GM23338 (cell line): ENCODE measurements at regions not wholly inside any gene's neighbourhood (a gene's known extent, or its start where the extent isn't known, plus 50 kb on each side); places are given as distances from the start of the nearest gene placed in this dataset.

Source experiments
- ATAC-seq: fragments of 200-7000 bp; cut with Tn5 transposase; 3 replicates; pipeline ENCODE4 v1.9.1; 2020
- DNase-seq: peaks from one replicate; pipeline ENCODE4 v3.0.0-alpha.2; 2015; ENCODE audit warnings: low spot score
- H2AFZ ChIP-seq: fragments of 200-600 bp; sonication (generic); 2 replicates; pipeline ENCODE4 v1.8.0; 2016; ENCODE audit warnings: antibody characterized with exemption, mild to moderate bottlenecking, moderate library complexity
- H3F3A ChIP-seq: fragments of 200-600 bp; sonication (generic); replicated peaks from 2 replicates; pipeline ENCODE4 v1.8.0; 2017; ENCODE audit warnings: antibody characterized with exemption, mixed run types, low read depth
- H3K27ac ChIP-seq: fragments of 200-600 bp; sonication (generic); 2 replicates; pipeline ENCODE4 v1.6.1; 2016; ENCODE audit warnings: low read depth
- H3K27me3 ChIP-seq: fragments of 200-600 bp; sonication (generic); 2 replicates; pipeline ENCODE4 v1.8.0; 2016; ENCODE audit warnings: mild to moderate bottlenecking, mixed run types, moderate library complexity; ENCODE audit not compliant: insufficient read depth
- H3K36me3 ChIP-seq: fragments of 200-600 bp; sonication (generic); 2 replicates; pipeline ENCODE4 v1.8.0; 2016; ENCODE audit warnings: mild to moderate bottlenecking; ENCODE audit not compliant: insufficient read depth
- H3K4me1 ChIP-seq: fragments of 200-600 bp; sonication (generic); 2 replicates; pipeline ENCODE4 v1.8.0; 2016; ENCODE audit warnings: mild to moderate bottlenecking, moderate library complexity; ENCODE audit not compliant: insufficient read depth
- H3K4me2 ChIP-seq: fragments of 200-600 bp; sonication (generic); 2 replicates; pipeline ENCODE4 v1.7.1; 2017; ENCODE audit warnings: mixed run types
- H3K4me3 ChIP-seq: fragments of 200-600 bp; sonication (generic); 2 replicates; pipeline ENCODE4 v1.6.1; 2016; ENCODE audit warnings: mixed run types
- H3K79me2 ChIP-seq: fragments of 200-600 bp; sonication (generic); replicated peaks from 2 replicates; pipeline ENCODE4 v1.8.0; 2017; ENCODE audit warnings: mild to moderate bottlenecking; ENCODE audit not compliant: insufficient read depth
- H3K9me2 ChIP-seq: fragments of 200-600 bp; sonication (generic); 2 replicates; pipeline ENCODE4 v1.8.0; 2017; ENCODE audit not compliant: insufficient read depth
- H4K20me1 ChIP-seq: fragments of 200-600 bp; sonication (generic); replicated peaks from 2 replicates; pipeline ENCODE4 v1.8.0; 2017; ENCODE audit warnings: mild to moderate bottlenecking; ENCODE audit not compliant: insufficient read depth
- H3K27ac Mint-ChIP-seq: 2 replicates; pipeline ENCODE4 v1.8.0; 2020; ENCODE audit warnings: inconsistent platforms, mild to moderate bottlenecking, moderate library complexity, mixed read lengths
- H3K27me3 Mint-ChIP-seq: 3 replicates; pipeline ENCODE4 v1.8.0; 2022; ENCODE audit warnings: low read depth, mild to moderate bottlenecking, moderate library complexity, mixed read lengths, inconsistent platforms; ENCODE audit not compliant: insufficient read depth, poor library complexity
- H3K36me3 Mint-ChIP-seq: 3 replicates; pipeline ENCODE4 v1.8.0; 2021; ENCODE audit warnings: low read depth, mild to moderate bottlenecking, inconsistent platforms, moderate library complexity, mixed read lengths
- H3K4me1 Mint-ChIP-seq: 3 replicates; pipeline ENCODE4 v1.8.0; 2020; ENCODE audit warnings: mild to moderate bottlenecking, inconsistent platforms, mixed read lengths
- H3K4me3 Mint-ChIP-seq: 3 replicates; pipeline ENCODE4 v1.8.0; 2021; ENCODE audit warnings: moderate library complexity, mild to moderate bottlenecking, inconsistent platforms, mixed read lengths
- H3K9me3 Mint-ChIP-seq: 3 replicates; pipeline ENCODE4 v1.8.0; 2020; ENCODE audit warnings: moderate library complexity, mild to moderate bottlenecking, inconsistent platforms, mixed read lengths
- CREB1 ChIP-seq: fragments of 250-450 bp; sonication (Bioruptor Pico); IDR thresholded peaks from 2 replicates; pipeline ENCODE4 v1.5.0; 2020; ENCODE audit warnings: low read depth, mild to moderate bottlenecking, moderate library complexity
- EZH2phosphoT487 ChIP-seq: fragments of 200-600 bp; sonication (generic); IDR thresholded peaks from one replicate; pipeline ENCODE4 v1.8.1; 2018; ENCODE audit warnings: antibody characterized with exemption; ENCODE audit not compliant: unreplicated experiment
- JUNB ChIP-seq: IDR thresholded peaks from one replicate; pipeline ENCODE4 v1.6.1; 2016; ENCODE audit warnings: antibody characterized with exemption; ENCODE audit not compliant: unreplicated experiment
- NANOG ChIP-seq: IDR thresholded peaks from 2 replicates; pipeline ENCODE4 v1.6.1; 2016; ENCODE audit warnings: antibody characterized with exemption, borderline replicate concordance
- ZNF331 ChIP-seq: fragments of 250-450 bp; sonication (Bioruptor Pico); IDR thresholded peaks from 2 replicates; pipeline ENCODE4 v1.5.0; 2020; ENCODE audit warnings: low read depth, mild to moderate bottlenecking, moderate library complexity
- ZNF462 ChIP-seq: fragments of 250-450 bp; sonication (Bioruptor Pico); IDR thresholded peaks from 2 replicates; pipeline ENCODE4 v1.5.0; 2020; ENCODE audit warnings: mild to moderate bottlenecking, moderate library complexity
- TF ChIP-seq, protein P1 (sequence below): IDR thresholded peaks from one replicate; pipeline ENCODE4 v1.6.1; 2018; ENCODE audit warnings: antibody characterized with exemption; ENCODE audit not compliant: unreplicated experiment
- TF ChIP-seq, protein P2 (sequence below), 2 experiments: fragments of 200-600 bp in 1 of 2; sonication (generic) in 1 of 2; conservative IDR thresholded peaks; 2 replicates each; pipeline versions ENCODE4 v1.5.1 to v1.6.1; 2016 to 2017; ENCODE audit warnings: antibody characterized with exemption in 2 of 2, low read depth in 2 of 2, mild to moderate bottlenecking in 2 of 2, moderate library complexity in 1 of 2

DNA sequence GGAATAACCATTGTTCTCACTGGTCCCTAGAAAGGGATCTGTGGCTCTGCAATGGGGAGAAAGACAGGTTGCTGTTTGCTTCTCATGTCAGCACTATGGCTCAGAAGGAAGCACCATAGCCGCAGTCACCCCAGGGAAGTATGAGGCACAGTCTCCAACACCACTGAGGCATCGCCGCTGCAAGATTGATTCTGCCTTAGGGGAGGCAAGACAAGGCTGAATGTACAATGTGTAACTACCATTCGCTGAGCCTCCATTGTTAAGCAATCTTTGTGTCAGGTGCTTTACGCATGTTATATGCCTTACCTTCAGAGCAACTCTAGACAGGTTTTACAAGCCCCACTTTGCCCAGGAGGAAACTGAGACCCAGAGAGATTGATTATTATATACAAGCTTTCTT, 100.7 kb upstream of the KCNMB2 start (continued):
- TF ChIP-seq, protein P1, sequence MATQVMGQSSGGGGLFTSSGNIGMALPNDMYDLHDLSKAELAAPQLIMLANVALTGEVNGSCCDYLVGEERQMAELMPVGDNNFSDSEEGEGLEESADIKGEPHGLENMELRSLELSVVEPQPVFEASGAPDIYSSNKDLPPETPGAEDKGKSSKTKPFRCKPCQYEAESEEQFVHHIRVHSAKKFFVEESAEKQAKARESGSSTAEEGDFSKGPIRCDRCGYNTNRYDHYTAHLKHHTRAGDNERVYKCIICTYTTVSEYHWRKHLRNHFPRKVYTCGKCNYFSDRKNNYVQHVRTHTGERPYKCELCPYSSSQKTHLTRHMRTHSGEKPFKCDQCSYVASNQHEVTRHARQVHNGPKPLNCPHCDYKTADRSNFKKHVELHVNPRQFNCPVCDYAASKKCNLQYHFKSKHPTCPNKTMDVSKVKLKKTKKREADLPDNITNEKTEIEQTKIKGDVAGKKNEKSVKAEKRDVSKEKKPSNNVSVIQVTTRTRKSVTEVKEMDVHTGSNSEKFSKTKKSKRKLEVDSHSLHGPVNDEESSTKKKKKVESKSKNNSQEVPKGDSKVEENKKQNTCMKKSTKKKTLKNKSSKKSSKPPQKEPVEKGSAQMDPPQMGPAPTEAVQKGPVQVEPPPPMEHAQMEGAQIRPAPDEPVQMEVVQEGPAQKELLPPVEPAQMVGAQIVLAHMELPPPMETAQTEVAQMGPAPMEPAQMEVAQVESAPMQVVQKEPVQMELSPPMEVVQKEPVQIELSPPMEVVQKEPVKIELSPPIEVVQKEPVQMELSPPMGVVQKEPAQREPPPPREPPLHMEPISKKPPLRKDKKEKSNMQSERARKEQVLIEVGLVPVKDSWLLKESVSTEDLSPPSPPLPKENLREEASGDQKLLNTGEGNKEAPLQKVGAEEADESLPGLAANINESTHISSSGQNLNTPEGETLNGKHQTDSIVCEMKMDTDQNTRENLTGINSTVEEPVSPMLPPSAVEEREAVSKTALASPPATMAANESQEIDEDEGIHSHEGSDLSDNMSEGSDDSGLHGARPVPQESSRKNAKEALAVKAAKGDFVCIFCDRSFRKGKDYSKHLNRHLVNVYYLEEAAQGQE, result no peak
- TF ChIP-seq CREB1 (CRISPR knock-in tag), result no peak

DNA sequence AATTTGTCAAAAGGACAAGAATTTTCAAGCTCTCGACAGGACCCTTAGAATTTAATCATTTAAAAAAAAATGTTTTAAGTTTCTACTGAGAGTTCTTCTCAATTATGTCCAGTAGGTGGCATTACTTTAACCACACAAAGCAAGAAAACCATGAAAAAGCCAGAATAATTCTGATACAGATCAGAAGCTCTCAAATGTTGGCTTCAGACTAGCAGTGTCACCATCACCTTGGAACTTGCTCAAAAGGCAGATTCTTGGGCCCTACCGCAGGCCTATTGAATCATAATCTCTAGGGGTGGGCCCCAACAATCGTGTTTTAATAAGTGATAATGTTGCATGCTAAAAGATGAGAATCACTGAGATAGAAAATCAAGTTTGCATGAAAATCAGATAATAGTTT, 99.5 kb upstream of the KCNMB2 start:
- H3F3A ChIP-seq, result no peaks in the 10 kb centered on the region
- H3K4me3 ChIP-seq, result no peak overlapping the region
- H3K9me2 ChIP-seq, result no peaks in the 10 kb centered on the region
- no peak overlapping the region for H2AFZ ChIP-seq
- H3K27ac ChIP-seq, result no peak overlapping the region
- H3K4me1 Mint-ChIP-seq, result peaks cover 8% of the 10 kb centered on the region
- no peaks in the 10 kb centered on the region for H3K79me2 ChIP-seq
- no peak overlapping the region for H3K27ac Mint-ChIP-seq
- H3K4me2 ChIP-seq, result no peak overlapping the region
- no peaks in the 10 kb centered on the region for H3K36me3 ChIP-seq
- H3K36me3 Mint-ChIP-seq, result no peaks in the 10 kb centered on the region
- TF ChIP-seq EZH2phosphoT487, result no peak
- TF ChIP-seq, protein P2, sequence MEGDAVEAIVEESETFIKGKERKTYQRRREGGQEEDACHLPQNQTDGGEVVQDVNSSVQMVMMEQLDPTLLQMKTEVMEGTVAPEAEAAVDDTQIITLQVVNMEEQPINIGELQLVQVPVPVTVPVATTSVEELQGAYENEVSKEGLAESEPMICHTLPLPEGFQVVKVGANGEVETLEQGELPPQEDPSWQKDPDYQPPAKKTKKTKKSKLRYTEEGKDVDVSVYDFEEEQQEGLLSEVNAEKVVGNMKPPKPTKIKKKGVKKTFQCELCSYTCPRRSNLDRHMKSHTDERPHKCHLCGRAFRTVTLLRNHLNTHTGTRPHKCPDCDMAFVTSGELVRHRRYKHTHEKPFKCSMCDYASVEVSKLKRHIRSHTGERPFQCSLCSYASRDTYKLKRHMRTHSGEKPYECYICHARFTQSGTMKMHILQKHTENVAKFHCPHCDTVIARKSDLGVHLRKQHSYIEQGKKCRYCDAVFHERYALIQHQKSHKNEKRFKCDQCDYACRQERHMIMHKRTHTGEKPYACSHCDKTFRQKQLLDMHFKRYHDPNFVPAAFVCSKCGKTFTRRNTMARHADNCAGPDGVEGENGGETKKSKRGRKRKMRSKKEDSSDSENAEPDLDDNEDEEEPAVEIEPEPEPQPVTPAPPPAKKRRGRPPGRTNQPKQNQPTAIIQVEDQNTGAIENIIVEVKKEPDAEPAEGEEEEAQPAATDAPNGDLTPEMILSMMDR (conservative IDR thresholded peaks at IDR 0.05; ENCODE audit: low read depth in 2 of 2), result peak; percentile 55 to 68
- ATAC-seq, result no peak
- H4K20me1 ChIP-seq, result no peaks in the 10 kb centered on the region
- peaks cover 10% of the 10 kb centered on the region; the same call in 1 of the 2 replicates for H3K4me1 ChIP-seq
- peak; percentile 66 for DNase-seq
- H3K4me3 Mint-ChIP-seq, result no peak overlapping the region
- H3K27me3 ChIP-seq, result no peaks in the 10 kb centered on the region
- no peaks in the 10 kb centered on the region for H3K9me3 Mint-ChIP-seq
- peaks cover 2% of the 10 kb centered on the region for H3K27me3 Mint-ChIP-seq

- no peak overlapping the region for H3K27ac ChIP-seq
- no peaks in the 10 kb centered on the region for H3F3A ChIP-seq
- DNase-seq, result no peak
- H3K4me1 ChIP-seq, result peaks cover 10% of the 10 kb centered on the region; the same call in 1 of the 2 replicates
- Mint-ChIP-seq H3K4me1 (peaks cover 8% of the 10 kb centered on the region), H3K9me3 (no peaks in the 10 kb centered on the region), H3K27me3 (peaks cover under 1% of the 10 kb centered on the region), H3K36me3 (no peaks in the 10 kb centered on the region), H3K4me3 (no peak overlapping the region), H3K27ac (no peak overlapping the region)
- H3K9me2 ChIP-seq, result no peaks in the 10 kb centered on the region
- no peaks in the 10 kb centered on the region for H3K36me3 ChIP-seq
- no peaks in the 10 kb centered on the region for H3K79me2 ChIP-seq
- H3K4me3 ChIP-seq, result no peak overlapping the region
- no peak for ATAC-seq
- H3K27me3 ChIP-seq, result no peaks in the 10 kb centered on the region
- H4K20me1 ChIP-seq, result no peaks in the 10 kb centered on the region
- no peak overlapping the region for H3K4me2 ChIP-seq
- no peak overlapping the region for H2AFZ ChIP-seq
- no peak for TF ChIP-seq ZNF462 (CRISPR knock-in tag)
- no peak for TF ChIP-seq NANOG
- TF ChIP-seq CREB1 (CRISPR knock-in tag), result no peak
- TF ChIP-seq ZNF331, result no peak
- no peak for TF ChIP-seq JUNB
Measured at GRCh38 chr3:178437236-178437635, 99.0 kb upstream of the KCNMB2 start.
